ENCODE measurements at regions not wholly inside any gene's neighbourhood (a gene's known extent, or its start where the extent isn't known, plus 50 kb on each side); places are given as distances from the start of the nearest gene placed in this dataset.

GRCh38 chr3:88267-88666 is 108.3 kb upstream of the CHL1 start:
- TF ChIP-seq MAZ (IDR thresholded peaks at IDR 0.05; ENCODE audit: borderline replicate concordance, low read depth, low read length) = no peak
- no peak for TF ChIP-seq CTCF (conservative IDR thresholded peaks at IDR 0.05; ENCODE audit: low read depth, low read length)
- no peak for TF ChIP-seq CEBPB (IDR thresholded peaks at IDR 0.05; ENCODE audit: low read depth, low read length)
